ENCODE measurements at regions not wholly inside any gene's neighbourhood (a gene's known extent, or its start where the extent isn't known, plus 50 kb on each side); places are given as distances from the start of the nearest gene placed in this dataset.

- no peak overlapping the region for H3K4me3 ChIP-seq (ENCODE audit: low read depth, low read length)
- TF ChIP-seq CTCF (IDR thresholded peaks at IDR 0.05; ENCODE audit: insufficient read depth, low read length): no peak
- DNase-seq (ENCODE audit: low read depth): no peak
These were observed 85.8 kb downstream of the PHAX start for GRCh38 chr5:126686451-126687126.

GRCh38 chr5:126692971-126693370, 84.0 kb upstream of the LMNB1 start:
- no peak overlapping the region for H3K4me3 ChIP-seq (ENCODE audit: low read depth, low read length)
- no peak for DNase-seq (ENCODE audit: low read depth)
- no peak for TF ChIP-seq CTCF (IDR thresholded peaks at IDR 0.05; ENCODE audit: insufficient read depth, low read length)

- no peak for DNase-seq (ENCODE audit: low read depth)
- TF ChIP-seq CTCF (IDR thresholded peaks at IDR 0.05; ENCODE audit: insufficient read depth, low read length): no peak
- H3K4me3 ChIP-seq (ENCODE audit: low read depth, low read length): no peak overlapping the region
These were observed 83.1 kb upstream of the LMNB1 start for GRCh38 chr5:126693806-126694205.

GRCh38 chr5:126694403-126694802, 82.5 kb upstream of the LMNB1 start:
- DNase-seq (ENCODE audit: low read depth): no peak
- no peak overlapping the region for H3K4me3 ChIP-seq (ENCODE audit: low read depth, low read length)
- TF ChIP-seq CTCF (IDR thresholded peaks at IDR 0.05; ENCODE audit: insufficient read depth, low read length): no peak

- DNase-seq (ENCODE audit: low read depth): no peak
- no peak for TF ChIP-seq CTCF (IDR thresholded peaks at IDR 0.05; ENCODE audit: insufficient read depth, low read length)
- H3K4me3 ChIP-seq (ENCODE audit: low read depth, low read length): no peak overlapping the region
These were observed 81.8 kb upstream of the LMNB1 start for GRCh38 chr5:126695091-126695490.

- no peak for TF ChIP-seq CTCF (IDR thresholded peaks at IDR 0.05; ENCODE audit: insufficient read depth, low read length)
- H3K4me3 ChIP-seq (ENCODE audit: low read depth, low read length): no peak overlapping the region
- no peak for DNase-seq (ENCODE audit: low read depth)
These were observed 69.9 kb upstream of the LMNB1 start for GRCh38 chr5:126707080-126707479.

GRCh38 chr5:126715765-126716164, 61.2 kb upstream of the LMNB1 start:
- DNase-seq (ENCODE audit: low read depth): no peak
- H3K4me3 ChIP-seq (ENCODE audit: low read depth, low read length): no peak overlapping the region
- TF ChIP-seq CTCF (IDR thresholded peaks at IDR 0.05; ENCODE audit: insufficient read depth, low read length): no peak

All from fibroblast of the aortic adventitia (primary cell).